Mucosa of stomach (tissue), 1 donor: ENCODE measurements at regions not wholly inside any gene's neighbourhood (a gene's known extent, or its start where the extent isn't known, plus 50 kb on each side); places are given as distances from the start of the nearest gene placed in this dataset.

Experiments
- H3K27me3 ChIP-seq: one replicate; pipeline ENCODE4 v1.7.0; 2013; ENCODE audit warnings: mild to moderate bottlenecking, low read length; ENCODE audit not compliant: control insufficient read depth, insufficient read depth
- H3K36me3 ChIP-seq: one replicate; pipeline ENCODE4 v1.7.0; 2013; ENCODE audit warnings: low read length; ENCODE audit not compliant: control insufficient read depth, insufficient read depth
- H3K4me1 ChIP-seq: one replicate; pipeline ENCODE4 v1.7.0; 2013; ENCODE audit warnings: mild to moderate bottlenecking, low read length; ENCODE audit not compliant: control insufficient read depth, insufficient read depth
- H3K4me3 ChIP-seq: one replicate; pipeline ENCODE4 v1.7.0; 2013; ENCODE audit warnings: low read length
- H3K9ac ChIP-seq: one replicate; pipeline ENCODE4 v1.7.0; 2013; ENCODE audit warnings: mild to moderate bottlenecking, low read length, moderate library complexity
- H3K9me3 ChIP-seq: one replicate; pipeline ENCODE4 v1.7.0; 2013; ENCODE audit warnings: mild to moderate bottlenecking, low read length, moderate library complexity; ENCODE audit not compliant: control insufficient read depth
- donor health status: Pancreatic carcinoma.

DNA sequence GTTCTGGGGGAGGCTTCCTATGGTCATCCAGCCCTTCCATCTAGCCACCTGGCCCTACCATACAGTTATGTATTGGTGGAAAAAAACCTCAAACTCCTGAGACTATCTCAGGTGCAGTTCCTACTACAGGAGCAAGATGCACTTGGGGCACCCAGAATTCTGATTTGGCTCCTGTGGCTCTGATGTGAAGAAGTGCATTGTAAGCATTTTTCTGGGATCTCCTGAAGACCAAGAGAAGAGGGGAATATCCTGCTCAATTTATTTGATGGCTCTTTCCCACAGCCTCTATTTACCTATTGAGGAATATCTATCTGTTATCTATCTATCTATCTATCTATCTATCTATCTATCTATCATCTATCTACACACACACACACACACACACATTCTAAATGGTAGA lies 1981.5 kb downstream of the TP53TG3F start:
- Histone ChIP-seq H3K27me3 (no peaks in the 10 kb centered on the region), H3K4me3 (no peak overlapping the region), H3K36me3 (no peaks in the 10 kb centered on the region), H3K9ac (no peak overlapping the region), H3K4me1 (no peaks in the 10 kb centered on the region), H3K9me3 (no peaks in the 10 kb centered on the region)

DNA sequence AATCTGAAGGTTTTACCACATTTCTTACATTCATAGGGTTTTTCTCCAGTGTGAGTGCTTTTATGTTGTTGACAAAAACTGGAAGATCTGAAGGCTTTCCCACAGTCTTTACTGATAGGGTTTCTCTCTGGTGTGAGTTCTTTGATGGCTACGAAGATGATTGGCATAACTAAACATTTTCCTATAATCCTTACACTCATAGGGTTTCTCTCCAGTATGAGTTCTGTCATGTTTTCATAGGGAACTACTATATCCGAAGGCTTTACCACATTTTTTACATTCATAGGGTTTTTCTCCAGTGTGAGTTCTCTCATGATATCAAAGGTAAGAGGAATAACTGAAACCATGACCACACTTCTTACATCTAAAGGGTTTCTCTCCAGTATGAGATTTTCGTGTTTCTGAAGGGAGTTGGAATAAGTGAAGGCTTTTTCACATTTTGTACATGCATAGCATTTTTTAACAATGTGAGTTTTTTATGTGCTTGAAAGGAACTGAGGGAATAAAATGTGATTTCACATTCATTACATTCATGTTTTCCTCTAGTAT lies 1987.7 kb downstream of the TP53TG3F start:
- no peaks in the 10 kb centered on the region for H3K27me3 ChIP-seq
- no peak overlapping the region for H3K4me3 ChIP-seq
- no peak overlapping the region for H3K9ac ChIP-seq
- H3K9me3 ChIP-seq: no peaks in the 10 kb centered on the region
- H3K36me3 ChIP-seq: no peaks in the 10 kb centered on the region
- no peaks in the 10 kb centered on the region for H3K4me1 ChIP-seq

DNA sequence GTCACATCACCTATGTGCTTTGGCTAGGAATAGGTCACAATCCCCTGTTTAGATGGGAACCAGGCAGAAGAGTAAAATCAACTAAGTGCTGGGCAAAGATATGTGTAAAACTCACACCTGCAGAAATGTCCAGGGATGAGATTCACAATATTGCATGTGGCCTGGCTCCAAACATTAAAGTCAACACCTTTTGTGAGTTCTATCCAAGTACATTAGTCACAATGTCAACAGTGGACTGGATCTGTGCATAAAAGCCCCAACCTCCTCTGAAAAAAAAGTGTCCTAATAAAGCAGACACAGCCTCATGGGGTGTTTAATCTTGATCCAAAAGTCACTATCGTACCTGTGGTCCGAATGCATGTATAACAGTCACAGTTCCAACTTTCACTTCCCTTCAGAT lies 1990.3 kb downstream of the TP53TG3F start:
- H3K9me3 ChIP-seq: no peaks in the 10 kb centered on the region

DNA sequence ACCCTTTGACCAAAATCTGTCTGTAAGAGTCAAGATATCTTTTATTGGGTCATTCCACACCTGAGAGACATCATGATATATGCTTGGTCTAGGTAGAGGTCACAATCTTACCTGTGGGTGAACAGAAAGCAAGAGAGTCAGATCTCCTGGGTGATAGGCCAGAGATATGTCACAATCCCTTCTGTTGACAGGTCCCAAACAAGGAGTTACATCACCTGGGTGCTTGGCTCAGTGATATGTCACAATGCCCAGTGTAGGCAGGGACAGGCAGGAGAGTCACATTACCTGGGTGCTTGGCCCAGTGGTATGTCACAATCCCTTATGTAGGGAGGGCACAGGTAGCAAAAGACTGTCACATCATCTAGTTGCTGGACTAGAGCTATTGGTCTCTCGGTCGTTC lies 1991.2 kb downstream of the TP53TG3F start:
- Histone ChIP-seq H3K4me3 (no peak overlapping the region), H3K9ac (no peak overlapping the region), H3K9me3 (no peaks in the 10 kb centered on the region), H3K36me3 (no peaks in the 10 kb centered on the region), H3K27me3 (no peaks in the 10 kb centered on the region), H3K4me1 (no peaks in the 10 kb centered on the region)

More for the DNA sequence above, 1990.3 kb downstream of the TP53TG3F start:
- no peaks in the 10 kb centered on the region for H3K4me1 ChIP-seq
- H3K9ac ChIP-seq: no peak overlapping the region
- no peaks in the 10 kb centered on the region for H3K36me3 ChIP-seq
- H3K27me3 ChIP-seq: no peaks in the 10 kb centered on the region
- H3K4me3 ChIP-seq: no peak overlapping the region

DNA sequence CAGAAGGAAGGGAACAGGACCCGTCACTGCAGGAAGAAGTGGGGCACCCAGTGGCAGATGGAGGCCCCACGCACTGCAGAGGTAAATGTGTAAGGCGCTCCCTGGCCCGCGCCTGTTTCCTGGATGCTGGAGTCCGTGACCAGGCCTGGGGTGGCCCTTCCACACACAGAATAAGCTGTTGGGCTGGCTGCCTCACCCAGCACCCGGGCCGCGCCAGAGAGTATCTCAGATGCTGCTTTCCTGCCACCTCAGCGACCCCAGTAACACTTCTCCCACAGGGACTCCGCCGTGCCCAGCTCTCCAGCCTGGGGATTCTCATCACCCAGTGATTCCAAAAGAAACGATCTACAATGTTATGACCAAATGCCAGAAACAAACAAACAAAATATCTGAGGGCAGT lies 1993.1 kb downstream of the TP53TG3F start:
- H3K4me3 ChIP-seq: no peak overlapping the region
- H3K4me1 ChIP-seq: no peaks in the 10 kb centered on the region
- H3K9me3 ChIP-seq: no peaks in the 10 kb centered on the region
- no peaks in the 10 kb centered on the region for H3K36me3 ChIP-seq
- H3K27me3 ChIP-seq: no peaks in the 10 kb centered on the region
- no peak overlapping the region for H3K9ac ChIP-seq

DNA sequence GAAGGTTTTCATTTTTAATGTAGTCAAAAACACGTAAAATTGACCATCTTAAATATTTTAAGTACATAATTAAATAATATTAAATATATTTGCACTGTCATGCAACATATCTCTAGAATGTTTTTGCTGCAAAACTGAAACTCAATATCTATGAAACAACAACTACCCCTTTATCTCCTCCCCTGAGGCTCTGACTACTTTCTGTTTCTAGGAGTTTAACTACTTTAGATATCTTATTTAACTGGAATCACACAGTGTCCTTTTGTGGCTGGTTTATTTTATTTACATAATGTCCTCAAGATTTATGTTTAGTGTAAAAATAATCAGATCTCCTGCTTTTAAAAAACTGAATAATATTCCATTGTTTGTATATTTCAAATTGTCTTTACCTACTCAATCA lies 2003.9 kb downstream of the TP53TG3F start:
- no peaks in the 10 kb centered on the region for H3K36me3 ChIP-seq
- no peak overlapping the region for H3K9ac ChIP-seq
- H3K4me3 ChIP-seq: no peak overlapping the region
- no peaks in the 10 kb centered on the region for H3K27me3 ChIP-seq
- no peaks in the 10 kb centered on the region for H3K9me3 ChIP-seq
- no peaks in the 10 kb centered on the region for H3K4me1 ChIP-seq

DNA sequence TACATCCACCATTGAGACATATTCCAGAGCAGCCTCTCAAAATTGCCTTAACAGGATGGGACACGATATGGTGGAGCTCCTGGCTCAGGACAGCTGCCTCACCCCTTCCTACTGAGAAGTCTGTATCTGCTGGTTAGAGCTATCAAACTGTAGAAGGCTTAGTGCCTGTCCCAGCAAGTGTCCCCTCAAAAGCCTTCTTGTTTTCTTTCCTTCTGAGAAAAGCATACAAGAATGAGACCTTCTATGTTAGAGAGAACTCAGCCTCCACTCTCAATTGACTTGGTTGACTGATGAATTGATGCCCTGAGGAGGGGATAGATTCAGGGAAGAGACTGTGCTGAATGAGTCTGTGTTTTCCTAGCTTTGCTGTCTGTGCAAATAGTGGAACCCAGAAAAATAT lies 2020.9 kb downstream of the TP53TG3F start:
- Histone ChIP-seq H3K4me1 (no peaks in the 10 kb centered on the region), H3K9me3 (no peaks in the 10 kb centered on the region), H3K9ac (no peak overlapping the region), H3K27me3 (no peaks in the 10 kb centered on the region), H3K36me3 (no peaks in the 10 kb centered on the region), H3K4me3 (no peak overlapping the region)

DNA sequence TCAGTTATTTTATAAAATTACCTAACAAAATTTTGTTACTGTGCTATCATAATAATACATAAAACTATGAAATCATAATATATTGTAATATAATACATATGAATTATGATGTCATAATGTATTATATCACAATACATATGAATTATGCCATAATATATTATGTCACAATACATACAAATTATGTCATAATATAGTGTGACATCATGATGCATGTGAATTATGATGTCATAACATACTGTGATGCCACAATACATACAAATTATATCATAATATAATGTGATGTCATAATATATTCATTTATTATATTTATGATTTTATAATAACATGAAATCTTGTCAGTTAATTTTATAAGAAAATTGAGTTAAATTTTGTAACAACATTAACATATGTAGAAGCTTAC lies 2021.6 kb downstream of the TP53TG3F start:
- H3K9ac ChIP-seq: no peak overlapping the region
- no peaks in the 10 kb centered on the region for H3K4me1 ChIP-seq
- H3K27me3 ChIP-seq: no peaks in the 10 kb centered on the region
- H3K9me3 ChIP-seq: no peaks in the 10 kb centered on the region
- H3K36me3 ChIP-seq: no peaks in the 10 kb centered on the region
- H3K4me3 ChIP-seq: no peak overlapping the region

DNA sequence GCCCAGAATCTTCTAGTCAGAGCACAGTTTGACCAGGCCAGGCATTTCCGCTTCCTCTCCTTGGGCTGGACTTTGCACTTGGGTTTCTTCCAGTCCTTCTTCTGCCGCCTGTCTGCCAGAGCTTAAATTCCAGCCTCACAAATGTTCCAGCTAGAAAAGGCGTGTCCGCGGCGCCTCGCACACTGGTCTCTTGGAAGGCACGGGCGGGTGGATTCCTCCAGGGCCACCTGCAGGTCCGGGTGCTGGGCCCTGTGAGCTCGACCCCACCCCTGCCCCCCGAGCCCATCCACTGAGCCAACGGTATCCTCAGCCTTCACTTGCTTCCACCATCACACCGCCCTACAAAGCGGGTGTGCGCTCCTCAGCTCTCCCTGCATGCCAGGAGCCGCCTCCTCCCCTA lies 2026.5 kb downstream of the TP53TG3F start:
- Histone ChIP-seq H3K4me3 (no peak overlapping the region), H3K36me3 (no peaks in the 10 kb centered on the region)

DNA sequence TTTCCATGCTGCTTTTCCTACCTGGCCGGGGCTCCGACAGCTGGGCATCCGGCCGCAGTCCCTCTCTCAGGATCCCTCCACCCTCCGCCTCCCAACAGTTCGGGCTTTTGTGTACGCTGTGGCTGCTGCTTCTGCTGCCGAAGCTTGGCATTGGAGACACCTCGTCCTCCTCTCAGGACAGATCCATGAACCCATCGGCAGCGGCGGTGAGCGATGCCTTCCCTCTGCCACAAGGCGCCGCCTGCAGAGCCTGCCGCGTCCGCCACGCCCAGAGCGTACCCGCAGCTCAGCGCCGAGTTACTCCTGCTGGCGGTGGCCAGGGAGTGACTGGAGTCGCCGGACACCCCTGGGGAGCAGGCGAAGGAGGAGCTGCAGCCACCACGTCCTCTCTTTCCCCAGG lies 2032.8 kb downstream of the TP53TG3F start:
- Histone ChIP-seq H3K27me3 (no peaks in the 10 kb centered on the region), H3K36me3 (no peaks in the 10 kb centered on the region), H3K4me1 (no peaks in the 10 kb centered on the region), H3K9me3 (no peaks in the 10 kb centered on the region), H3K4me3 (no peak overlapping the region), H3K9ac (no peak overlapping the region)

More for the DNA sequence above, 2026.5 kb downstream of the TP53TG3F start:
- Histone ChIP-seq H3K4me1 (no peaks in the 10 kb centered on the region), H3K9me3 (no peaks in the 10 kb centered on the region), H3K27me3 (no peaks in the 10 kb centered on the region), H3K9ac (no peak overlapping the region)

DNA sequence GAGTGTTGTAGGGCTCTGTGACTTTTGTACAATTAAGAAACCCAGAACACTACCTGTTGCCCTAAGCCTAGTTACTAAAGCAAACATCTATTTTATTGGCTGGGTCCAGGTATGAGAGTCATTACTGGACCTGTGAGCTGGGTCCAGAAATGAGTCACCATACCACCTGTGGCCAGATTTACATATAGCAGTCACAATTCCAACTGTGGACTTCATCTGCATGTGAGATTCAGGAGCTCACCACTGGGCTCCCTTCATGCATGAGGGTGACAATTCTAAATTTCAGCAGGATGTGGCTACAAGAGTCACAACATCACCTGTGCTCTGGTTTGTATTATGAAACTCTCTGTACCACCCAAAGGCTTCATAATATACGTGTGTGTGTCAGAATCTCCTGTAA lies 2038.0 kb downstream of the TP53TG3F start:
- Histone ChIP-seq H3K9ac (no peak overlapping the region), H3K9me3 (no peaks in the 10 kb centered on the region), H3K4me1 (no peaks in the 10 kb centered on the region), H3K4me3 (no peak overlapping the region), H3K27me3 (no peaks in the 10 kb centered on the region), H3K36me3 (no peaks in the 10 kb centered on the region)

DNA sequence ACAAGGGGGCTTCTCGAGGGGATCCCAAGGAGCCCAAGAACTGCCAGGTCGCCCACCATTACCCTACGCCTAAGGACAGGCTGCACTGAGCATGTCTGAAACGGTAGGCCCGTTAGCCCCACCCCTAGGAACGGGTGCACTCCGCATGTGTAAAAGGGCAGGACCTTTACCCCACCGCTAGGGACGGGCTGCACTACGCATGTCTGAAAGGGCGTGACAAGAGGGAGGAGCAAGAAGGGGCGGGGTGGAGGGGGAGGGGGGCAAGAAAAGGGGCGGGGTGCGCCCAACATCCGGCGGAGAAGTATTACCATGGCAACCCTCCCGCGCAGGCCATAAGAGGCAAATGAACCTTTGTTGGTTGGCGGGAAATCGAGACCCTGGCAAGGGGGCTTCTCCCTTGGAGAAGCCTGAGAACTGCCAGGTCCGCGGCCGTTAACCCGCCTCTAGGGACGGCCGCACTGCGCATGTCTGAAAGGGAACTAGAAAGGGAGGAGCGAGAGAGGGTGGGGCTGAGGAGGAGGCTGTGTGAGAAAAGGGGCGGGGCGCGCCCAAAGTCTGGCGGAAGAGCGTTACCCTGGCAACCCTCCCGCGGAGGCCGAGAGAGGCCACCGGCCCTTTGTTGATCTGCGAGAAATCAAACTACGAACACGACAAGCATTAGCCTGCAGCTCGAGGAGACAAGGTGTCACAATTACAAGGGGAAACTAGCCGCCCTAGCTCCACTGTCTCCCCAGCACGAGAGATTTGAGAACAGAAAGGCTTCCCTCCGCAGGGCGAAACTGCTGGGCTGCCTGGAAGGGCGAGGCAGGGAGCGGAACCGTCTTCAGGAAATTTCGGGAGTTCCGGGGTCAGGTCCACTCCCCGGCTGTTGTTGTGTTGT lies 2046.8 kb downstream of the TP53TG3F start:
- no peak overlapping the region for H3K9ac ChIP-seq
- H3K4me3 ChIP-seq: no peak overlapping the region
- no peaks in the 10 kb centered on the region for H3K27me3 ChIP-seq
- H3K36me3 ChIP-seq: no peaks in the 10 kb centered on the region
- H3K9me3 ChIP-seq: no peaks in the 10 kb centered on the region
- H3K4me1 ChIP-seq: no peaks in the 10 kb centered on the region
